ENCODE measurements at regions not wholly inside any gene's neighbourhood (a gene's known extent, or its start where the extent isn't known, plus 50 kb on each side); places are given as distances from the start of the nearest gene placed in this dataset.

DNA sequence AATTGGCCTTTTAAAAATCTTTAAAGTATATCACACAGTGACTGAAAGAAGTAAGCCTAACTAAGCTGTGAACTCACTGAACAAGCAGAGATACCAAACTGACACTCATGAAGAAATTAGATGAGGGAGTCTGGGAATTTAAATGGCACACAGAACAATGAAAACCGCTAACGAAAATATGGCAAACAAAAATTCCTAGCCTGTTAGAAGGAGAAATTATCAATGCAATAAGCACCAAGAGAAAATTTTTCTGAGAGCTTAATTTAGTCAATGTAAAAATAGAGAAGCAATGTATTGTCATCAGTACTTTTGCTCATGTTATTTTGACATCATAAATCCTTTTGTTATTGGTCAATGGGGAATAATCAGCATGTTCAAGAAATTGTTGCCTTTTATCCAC lies 291.1 kb upstream of the PDZRN3 start:
- Histone ChIP-seq H3K9me3 (ENCODE audit: low read depth, low read length, poor library complexity, severe bottlenecking) (no peaks in the 10 kb centered on the region), H3K4me1 (ENCODE audit: insufficient read depth, low read length, poor library complexity, severe bottlenecking) (no peaks in the 10 kb centered on the region), H3K27ac (ENCODE audit: low read depth, low read length, poor library complexity, severe bottlenecking) (no peak overlapping the region), H3K36me3 (ENCODE audit: insufficient read depth, low read length, poor library complexity, severe bottlenecking) (no peaks in the 10 kb centered on the region), H3K27me3 (replicated peaks; ENCODE audit: insufficient read depth, low read depth, low read length, poor library complexity) (no peaks in the 10 kb centered on the region), H3K4me3 (ENCODE audit: low read depth, low read length, poor library complexity, severe bottlenecking) (no peak overlapping the region)
- DNase-seq (ENCODE audit: low spot score): no peak
- intact Hi-C loops (cut with micrococcal nuclease; ENCODE audit: unreplicated experiment): no loop called here
- ChIA-PET CTCF (no interaction called here), POLR2A (ENCODE audit: low non-redundant PET) (no interaction called here)
- TF ChIP-seq EZH2 (IDR thresholded peaks at IDR 0.05; ENCODE audit: borderline replicate concordance, low read depth, low read length, poor library complexity, severe bottlenecking): no peak
- TF ChIP-seq, protein P1, sequence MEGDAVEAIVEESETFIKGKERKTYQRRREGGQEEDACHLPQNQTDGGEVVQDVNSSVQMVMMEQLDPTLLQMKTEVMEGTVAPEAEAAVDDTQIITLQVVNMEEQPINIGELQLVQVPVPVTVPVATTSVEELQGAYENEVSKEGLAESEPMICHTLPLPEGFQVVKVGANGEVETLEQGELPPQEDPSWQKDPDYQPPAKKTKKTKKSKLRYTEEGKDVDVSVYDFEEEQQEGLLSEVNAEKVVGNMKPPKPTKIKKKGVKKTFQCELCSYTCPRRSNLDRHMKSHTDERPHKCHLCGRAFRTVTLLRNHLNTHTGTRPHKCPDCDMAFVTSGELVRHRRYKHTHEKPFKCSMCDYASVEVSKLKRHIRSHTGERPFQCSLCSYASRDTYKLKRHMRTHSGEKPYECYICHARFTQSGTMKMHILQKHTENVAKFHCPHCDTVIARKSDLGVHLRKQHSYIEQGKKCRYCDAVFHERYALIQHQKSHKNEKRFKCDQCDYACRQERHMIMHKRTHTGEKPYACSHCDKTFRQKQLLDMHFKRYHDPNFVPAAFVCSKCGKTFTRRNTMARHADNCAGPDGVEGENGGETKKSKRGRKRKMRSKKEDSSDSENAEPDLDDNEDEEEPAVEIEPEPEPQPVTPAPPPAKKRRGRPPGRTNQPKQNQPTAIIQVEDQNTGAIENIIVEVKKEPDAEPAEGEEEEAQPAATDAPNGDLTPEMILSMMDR (conservative IDR thresholded peaks at IDR 0.05; ENCODE audit: low read depth, low read length): no peak
- no TSS peak for BruUV-seq (replicated peaks)

- intact Hi-C loops (cut with micrococcal nuclease; ENCODE audit: unreplicated experiment): no loop called here
- H3K27ac ChIP-seq (ENCODE audit: low read depth, low read length, poor library complexity, severe bottlenecking): no peak overlapping the region
- TF ChIP-seq, protein P1 (conservative IDR thresholded peaks at IDR 0.05; ENCODE audit: low read depth, low read length): no peak
- no peak for TF ChIP-seq EZH2 (IDR thresholded peaks at IDR 0.05; ENCODE audit: borderline replicate concordance, low read depth, low read length, poor library complexity, severe bottlenecking)
- no peak for DNase-seq (ENCODE audit: low spot score)
- no peaks in the 10 kb centered on the region for H3K36me3 ChIP-seq (ENCODE audit: insufficient read depth, low read length, poor library complexity, severe bottlenecking)
- ChIA-PET POLR2A (ENCODE audit: low non-redundant PET) (no interaction called here), CTCF (no interaction called here)
- no peaks in the 10 kb centered on the region for H3K9me3 ChIP-seq (ENCODE audit: low read depth, low read length, poor library complexity, severe bottlenecking)
- no peak overlapping the region for H3K4me3 ChIP-seq (ENCODE audit: low read depth, low read length, poor library complexity, severe bottlenecking)
- no peaks in the 10 kb centered on the region for H3K27me3 ChIP-seq (replicated peaks; ENCODE audit: insufficient read depth, low read depth, low read length, poor library complexity)
- BruUV-seq (replicated peaks): no TSS peak
- H3K4me1 ChIP-seq (ENCODE audit: insufficient read depth, low read length, poor library complexity, severe bottlenecking): no peaks in the 10 kb centered on the region
Observed at GRCh38 chr3:73908218-73908617, 283.5 kb upstream of the PDZRN3 start.

- no peaks in the 10 kb centered on the region for H3K4me1 ChIP-seq (ENCODE audit: insufficient read depth, low read length, poor library complexity, severe bottlenecking)
- no TSS peak for BruUV-seq (replicated peaks)
- H3K27ac ChIP-seq (ENCODE audit: low read depth, low read length, poor library complexity, severe bottlenecking): no peak overlapping the region
- H3K4me3 ChIP-seq (ENCODE audit: low read depth, low read length, poor library complexity, severe bottlenecking): no peak overlapping the region
- intact Hi-C loops (cut with micrococcal nuclease; ENCODE audit: unreplicated experiment): no loop called here
- H3K9me3 ChIP-seq (ENCODE audit: low read depth, low read length, poor library complexity, severe bottlenecking): no peaks in the 10 kb centered on the region
- no peak for DNase-seq (ENCODE audit: low spot score)
- POLR2A ChIA-PET (ENCODE audit: low non-redundant PET): no interaction called here
- CTCF ChIA-PET: no interaction called here
- H3K36me3 ChIP-seq (ENCODE audit: insufficient read depth, low read length, poor library complexity, severe bottlenecking): no peaks in the 10 kb centered on the region
- TF ChIP-seq, protein P1 (conservative IDR thresholded peaks at IDR 0.05; ENCODE audit: low read depth, low read length): no peak
- no peak for TF ChIP-seq EZH2 (IDR thresholded peaks at IDR 0.05; ENCODE audit: borderline replicate concordance, low read depth, low read length, poor library complexity, severe bottlenecking)
- H3K27me3 ChIP-seq (replicated peaks; ENCODE audit: insufficient read depth, low read depth, low read length, poor library complexity): no peaks in the 10 kb centered on the region
Observed at GRCh38 chr3:73901686-73902085, 276.9 kb upstream of the PDZRN3 start.
